NB4 (cell line): ENCODE measurements at regions not wholly inside any gene's neighbourhood (a gene's known extent, or its start where the extent isn't known, plus 50 kb on each side); places are given as distances from the start of the nearest gene placed in this dataset.
"Not testable (repeated sequence)": the region's sequence is repeated elsewhere in the genome, so short reads cannot be mapped to it uniquely, and the experiment has no call there.

ENCODE experiments used
- CTCF ChIP-seq: IDR thresholded peaks from one replicate; pipeline ENCODE4 v1.5.1; 2012; ENCODE audit warnings: low read depth, low read length
- MAX ChIP-seq: IDR thresholded peaks from 2 replicates; pipeline ENCODE4 v1.6.1; 2011; ENCODE audit warnings: low read depth, low read length
- MYC ChIP-seq: IDR thresholded peaks from 2 replicates; pipeline ENCODE4 v1.6.1; 2011; ENCODE audit warnings: low read depth, low read length
- POLR2A ChIP-seq: IDR thresholded peaks from 2 replicates; pipeline ENCODE4 v1.6.1; 2011; ENCODE audit warnings: mild to moderate bottlenecking; ENCODE audit not compliant: insufficient read length; ENCODE audit errors: extremely low read depth

- not testable (repeated sequence) for TF ChIP-seq CTCF, POLR2A, MYC, MAX
Measured at GRCh38 chr1:61018068-61018467, 64.3 kb upstream of the NFIA start.
